Activated CD4-positive, alpha-beta T cell treated with anti-CD3 and anti-CD28 coated beads for 4 hours (primary cell): ENCODE measurements at regions not wholly inside any gene's neighbourhood (a gene's known extent, or its start where the extent isn't known, plus 50 kb on each side); places are given as distances from the start of the nearest gene placed in this dataset.

Experiments used
- DNase-seq, 2 donors: peaks; one replicate each; pipeline ENCODE4 v3.0.0-alpha.2; 2020

DNA sequence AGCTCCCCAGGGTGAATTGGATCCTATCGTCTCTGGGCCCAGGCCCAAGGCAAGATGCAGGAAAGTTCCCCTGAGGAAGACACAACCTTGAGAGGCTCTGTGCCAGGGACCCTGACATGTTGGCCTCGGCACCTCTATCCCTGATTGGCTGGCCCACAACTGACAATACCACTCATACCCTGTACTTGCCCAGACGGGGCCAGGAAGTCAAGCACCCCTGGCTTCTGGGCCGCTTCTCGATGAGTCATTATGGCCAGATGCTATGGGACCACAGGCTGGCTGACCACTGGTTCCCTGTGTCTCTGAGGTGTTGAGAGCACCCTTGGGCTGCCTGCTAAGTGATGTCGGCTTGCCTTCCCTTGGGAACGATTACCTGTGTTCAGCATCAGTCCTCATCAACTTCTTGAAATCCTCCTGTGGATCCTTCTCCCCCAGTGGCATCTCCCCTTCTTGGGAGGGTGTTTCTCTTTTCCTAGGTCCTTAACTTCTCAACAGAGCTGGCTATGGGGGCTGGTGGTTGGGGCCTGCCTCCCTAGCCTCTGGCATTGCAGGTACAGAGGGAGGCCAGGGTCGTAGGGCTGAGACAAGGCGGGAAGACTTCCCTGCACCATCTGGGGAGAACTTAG is 54.5 kb upstream of the MAMLD1 start:
- DNase-seq = no peak

GRCh38 chrX:150310417-150310816 is 52.7 kb upstream of the MAMLD1 start:
- no peak for DNase-seq

DNA sequence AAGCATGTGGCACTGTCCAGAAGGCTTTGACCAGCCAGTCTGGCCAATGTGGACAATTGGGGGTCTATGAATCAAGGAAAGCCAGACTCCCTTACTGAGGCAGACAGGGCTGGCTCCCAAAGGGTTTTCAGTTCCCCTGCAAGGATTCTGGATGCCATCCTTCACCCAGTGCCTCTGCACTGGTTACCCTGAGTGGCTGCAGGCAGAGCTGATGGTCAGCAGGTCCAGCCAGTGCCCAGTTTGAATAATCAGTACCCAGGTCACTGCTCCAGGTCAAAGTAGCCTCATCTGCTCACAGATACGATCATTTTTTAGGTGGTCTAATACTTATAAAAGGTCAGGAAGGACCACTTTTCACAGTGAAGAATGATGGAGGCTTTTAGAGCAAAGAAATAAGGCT is 52.2 kb upstream of the MAMLD1 start:
- DNase-seq = no peak

GRCh38 chrX:150312931-150313330 is 50.2 kb upstream of the MAMLD1 start:
- DNase-seq = no peak
